PFSK-1 (cell line): ENCODE measurements at regions not wholly inside any gene's neighbourhood (a gene's known extent, or its start where the extent isn't known, plus 50 kb on each side); places are given as distances from the start of the nearest gene placed in this dataset.

Experiments
- FOXP2 ChIP-seq: optimal IDR thresholded peaks from 2 replicates; pipeline ENCODE3; 2011; ENCODE audit warnings: borderline replicate concordance, control low read depth, inconsistent platforms; ENCODE audit not compliant: insufficient read depth; ENCODE audit errors: extremely low read length, extremely low read depth
- POLR2AphosphoS5 ChIP-seq: IDR thresholded peaks from 2 replicates; pipeline ENCODE4 v1.6.1; 2012; ENCODE audit warnings: low read depth, mild to moderate bottlenecking, control low read depth, low read length, moderate library complexity
- SIN3A ChIP-seq: IDR thresholded peaks from 2 replicates; pipeline ENCODE4 v1.6.1; 2012; ENCODE audit warnings: mild to moderate bottlenecking, low read length, moderate library complexity, borderline replicate concordance; ENCODE audit not compliant: insufficient read depth
- TAF1 ChIP-seq: IDR thresholded peaks from 2 replicates; pipeline ENCODE4 v1.6.1; 2012; ENCODE audit warnings: low read length, control low read depth, borderline replicate concordance; ENCODE audit not compliant: insufficient read depth
- TF ChIP-seq, protein P1 (sequence below), 2 experiments: IDR thresholded peaks; 2 replicates each; pipeline versions ENCODE4 v1.6.1 to v1.8.0; 2011 to 2012; ENCODE audit warnings: low read depth in 2 of 2, low read length in 2 of 2, control low read depth in 1 of 2, inconsistent platforms in 1 of 2, mild to moderate bottlenecking in 1 of 2, moderate library complexity in 1 of 2; ENCODE audit not compliant: insufficient read depth in 1 of 2

DNA sequence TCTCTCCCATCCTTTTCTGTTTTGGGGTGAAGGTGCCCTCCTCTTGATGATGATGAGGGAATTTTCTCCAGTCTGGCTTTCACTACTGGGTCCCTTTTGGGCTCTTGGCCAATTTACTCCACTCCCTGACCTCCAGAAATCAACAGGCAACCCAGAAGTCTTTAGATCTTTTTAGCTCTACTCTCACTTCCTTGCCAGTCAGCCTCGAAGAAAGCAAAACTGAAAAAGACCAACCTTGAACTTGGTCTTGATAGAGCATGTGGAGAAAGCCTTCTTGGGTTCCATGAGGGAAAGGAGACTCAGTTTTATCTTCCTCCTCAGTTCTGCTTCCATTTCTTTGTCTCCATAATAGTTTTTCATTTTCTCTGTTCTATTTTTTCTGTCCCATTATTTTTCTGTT, 91.4 kb upstream of the NPVF start:
- TF ChIP-seq SIN3A, result no peak
- TF ChIP-seq POLR2AphosphoS5, result no peak
- TF ChIP-seq FOXP2, result no peak
- TF ChIP-seq TAF1, result no peak
- TF ChIP-seq, protein P1, sequence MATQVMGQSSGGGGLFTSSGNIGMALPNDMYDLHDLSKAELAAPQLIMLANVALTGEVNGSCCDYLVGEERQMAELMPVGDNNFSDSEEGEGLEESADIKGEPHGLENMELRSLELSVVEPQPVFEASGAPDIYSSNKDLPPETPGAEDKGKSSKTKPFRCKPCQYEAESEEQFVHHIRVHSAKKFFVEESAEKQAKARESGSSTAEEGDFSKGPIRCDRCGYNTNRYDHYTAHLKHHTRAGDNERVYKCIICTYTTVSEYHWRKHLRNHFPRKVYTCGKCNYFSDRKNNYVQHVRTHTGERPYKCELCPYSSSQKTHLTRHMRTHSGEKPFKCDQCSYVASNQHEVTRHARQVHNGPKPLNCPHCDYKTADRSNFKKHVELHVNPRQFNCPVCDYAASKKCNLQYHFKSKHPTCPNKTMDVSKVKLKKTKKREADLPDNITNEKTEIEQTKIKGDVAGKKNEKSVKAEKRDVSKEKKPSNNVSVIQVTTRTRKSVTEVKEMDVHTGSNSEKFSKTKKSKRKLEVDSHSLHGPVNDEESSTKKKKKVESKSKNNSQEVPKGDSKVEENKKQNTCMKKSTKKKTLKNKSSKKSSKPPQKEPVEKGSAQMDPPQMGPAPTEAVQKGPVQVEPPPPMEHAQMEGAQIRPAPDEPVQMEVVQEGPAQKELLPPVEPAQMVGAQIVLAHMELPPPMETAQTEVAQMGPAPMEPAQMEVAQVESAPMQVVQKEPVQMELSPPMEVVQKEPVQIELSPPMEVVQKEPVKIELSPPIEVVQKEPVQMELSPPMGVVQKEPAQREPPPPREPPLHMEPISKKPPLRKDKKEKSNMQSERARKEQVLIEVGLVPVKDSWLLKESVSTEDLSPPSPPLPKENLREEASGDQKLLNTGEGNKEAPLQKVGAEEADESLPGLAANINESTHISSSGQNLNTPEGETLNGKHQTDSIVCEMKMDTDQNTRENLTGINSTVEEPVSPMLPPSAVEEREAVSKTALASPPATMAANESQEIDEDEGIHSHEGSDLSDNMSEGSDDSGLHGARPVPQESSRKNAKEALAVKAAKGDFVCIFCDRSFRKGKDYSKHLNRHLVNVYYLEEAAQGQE (IDR thresholded peaks at IDR 0.05; ENCODE audit: insufficient read depth in 1 of 2, low read depth in 2 of 2, low read length in 2 of 2), result no peak

DNA sequence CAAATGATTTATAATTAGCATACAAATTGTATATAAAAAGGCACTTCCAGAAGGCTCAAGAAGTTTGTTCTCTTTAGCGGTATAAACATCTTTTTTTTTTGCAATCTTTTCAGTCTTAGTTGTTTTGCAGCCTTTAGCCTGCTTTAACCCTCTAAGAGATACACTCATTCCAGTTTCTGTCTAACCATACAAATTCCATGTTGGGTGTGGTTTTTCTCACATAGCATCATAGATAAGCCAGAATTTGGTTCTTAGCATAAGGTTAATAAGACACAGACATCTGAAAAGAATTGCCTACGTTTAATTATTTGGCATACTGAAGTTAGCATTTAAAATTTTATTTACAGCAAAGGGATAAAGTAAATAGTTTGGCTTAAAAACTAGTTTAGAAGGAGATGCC, 92.5 kb upstream of the NPVF start:
- TF ChIP-seq POLR2AphosphoS5 (no peak), FOXP2 (no peak), SIN3A (no peak), TAF1 (no peak)
- TF ChIP-seq, protein P1 (IDR thresholded peaks at IDR 0.05; ENCODE audit: insufficient read depth in 1 of 2, low read depth in 2 of 2, low read length in 2 of 2), result no peak

DNA sequence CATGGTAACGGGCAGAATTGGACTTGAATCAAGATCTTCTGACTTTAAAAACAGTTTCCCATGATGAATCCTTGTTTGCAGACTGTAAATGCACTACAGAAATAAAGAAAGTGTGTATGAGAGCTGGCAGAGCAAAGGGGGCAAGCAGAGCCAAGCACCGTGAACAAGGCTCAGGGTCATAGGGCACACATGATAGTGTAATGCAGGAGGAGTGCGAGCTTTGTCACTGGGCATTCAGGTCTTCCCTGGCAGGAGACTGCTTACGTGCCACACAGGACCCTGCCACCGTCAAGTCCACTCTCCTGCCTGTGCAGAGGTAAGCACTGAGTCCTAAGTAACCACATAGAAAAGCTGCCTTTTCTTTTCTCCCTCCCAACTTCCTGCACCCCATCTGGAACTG, 93.1 kb upstream of the NPVF start:
- no peak for TF ChIP-seq FOXP2
- TF ChIP-seq SIN3A, result no peak
- TF ChIP-seq, protein P1 (IDR thresholded peaks at IDR 0.05; ENCODE audit: insufficient read depth in 1 of 2, low read depth in 2 of 2, low read length in 2 of 2), result no peak

DNA sequence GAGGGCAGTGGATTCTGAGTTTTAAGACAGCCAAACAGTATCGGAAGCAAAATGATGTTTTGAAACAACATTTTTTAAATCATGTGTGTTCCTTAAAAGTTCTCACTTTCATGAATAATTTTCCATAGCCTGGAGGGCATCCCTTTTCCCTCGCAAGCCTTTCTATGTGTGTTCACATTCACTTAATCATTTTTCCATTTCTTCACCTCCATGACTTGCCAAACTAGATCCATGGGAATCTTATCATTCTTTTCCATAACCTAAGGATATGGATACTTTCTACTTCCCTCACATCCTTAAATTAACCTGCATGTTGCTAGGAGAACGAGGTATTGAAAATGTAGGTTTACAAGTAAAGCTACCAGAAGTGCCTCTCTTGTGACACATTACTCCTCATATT, 94.2 kb upstream of the NPVF start:
- TF ChIP-seq POLR2AphosphoS5, result no peak
- no peak for TF ChIP-seq FOXP2
- no peak for TF ChIP-seq TAF1
- TF ChIP-seq, protein P1 (IDR thresholded peaks at IDR 0.05; ENCODE audit: insufficient read depth in 1 of 2, low read depth in 2 of 2, low read length in 2 of 2), result no peak
- TF ChIP-seq SIN3A, result no peak

GRCh38 chr7:25325186-25325757, 97.0 kb upstream of the NPVF start:
- TF ChIP-seq SIN3A (no peak), TAF1 (no peak), FOXP2 (no peak)
- TF ChIP-seq, protein P1 (IDR thresholded peaks at IDR 0.05; ENCODE audit: insufficient read depth in 1 of 2, low read depth in 2 of 2, low read length in 2 of 2), result no peak
